DOHH2 (cell line): ENCODE measurements at regions not wholly inside any gene's neighbourhood (a gene's known extent, or its start where the extent isn't known, plus 50 kb on each side); places are given as distances from the start of the nearest gene placed in this dataset.

Experiments
- H3F3A ChIP-seq: fragments of 200-600 bp; sonication (generic), shearing (Covaris generic); 2 replicates; pipeline ENCODE4 v1.6.0; 2016; ENCODE audit warnings: antibody characterized with exemption, mild to moderate bottlenecking; ENCODE audit not compliant: control insufficient read depth, insufficient read depth
- H3K27ac ChIP-seq: fragments of 200-600 bp; sonication (generic); 2 replicates; pipeline ENCODE4 v1.5.1; 2014; ENCODE audit warnings: low read depth, mild to moderate bottlenecking, low read length, moderate library complexity
- H3K27me3 ChIP-seq: fragments of 200-600 bp; sonication (generic); 2 replicates; pipeline ENCODE4 v1.6.1; 2014; ENCODE audit warnings: mild to moderate bottlenecking, low read length, mixed read lengths; ENCODE audit not compliant: control insufficient read depth
- H3K36me3 ChIP-seq: fragments of 200-600 bp; sonication (generic); 2 replicates; pipeline ENCODE4 v1.6.1; 2014; ENCODE audit warnings: mild to moderate bottlenecking, low read length, moderate library complexity, mixed read lengths; ENCODE audit not compliant: control insufficient read depth
- H3K4me1 ChIP-seq: fragments of 200-600 bp; sonication (generic); 2 replicates; pipeline ENCODE4 v1.6.1; 2014; ENCODE audit warnings: mild to moderate bottlenecking, low read length, mixed read lengths; ENCODE audit not compliant: control insufficient read depth
- H3K4me2 ChIP-seq: fragments of 200-600 bp; sonication (generic); 2 replicates; pipeline ENCODE4 v1.6.0; 2014; ENCODE audit warnings: mild to moderate bottlenecking, low read length, moderate library complexity
- H3K4me3 ChIP-seq: fragments of 200-600 bp; sonication (generic); 2 replicates; pipeline ENCODE4 v1.5.1; 2014; ENCODE audit warnings: mild to moderate bottlenecking, low read length, mixed read lengths
- H3K79me2 ChIP-seq: fragments of 200-600 bp; sonication (generic); 2 replicates; pipeline ENCODE4 v1.6.1; 2014; ENCODE audit warnings: mild to moderate bottlenecking, low read length, mixed read lengths; ENCODE audit not compliant: control insufficient read depth
- H3K9me2 ChIP-seq: fragments of 200-600 bp; sonication (generic); replicated peaks from 2 replicates; pipeline ENCODE4 v1.6.1; 2014; ENCODE audit warnings: mild to moderate bottlenecking, low read length, mixed read lengths; ENCODE audit not compliant: control insufficient read depth
- H3K9me3 ChIP-seq: fragments of 200-600 bp; sonication (generic); 2 replicates; pipeline ENCODE4 v1.6.1; 2014; ENCODE audit warnings: antibody characterized with exemption, low read length, mixed read lengths; ENCODE audit not compliant: control insufficient read depth, insufficient read depth
- H4K20me1 ChIP-seq: fragments of 200-600 bp; sonication (generic); 2 replicates; pipeline ENCODE4 v1.6.0; 2014; ENCODE audit warnings: low read depth, mild to moderate bottlenecking, antibody characterized with exemption, low read length, moderate library complexity; ENCODE audit not compliant: control insufficient read depth, insufficient read depth
- CTCF ChIP-seq: fragments of 200-600 bp; sonication (generic); IDR thresholded peaks from one replicate; pipeline ENCODE4 v1.5.1; 2014; ENCODE audit warnings: antibody characterized with exemption, mild to moderate bottlenecking, low read depth, low read length; ENCODE audit not compliant: poor library complexity, severe bottlenecking
- EZH2phosphoT487 ChIP-seq: fragments of 200-600 bp; sonication (generic); IDR thresholded peaks from 2 replicates; pipeline ENCODE4 v1.6.1; 2017; ENCODE audit warnings: borderline replicate concordance, mild to moderate bottlenecking, antibody characterized with exemption, low read length, moderate library complexity, mixed read lengths

GRCh38 chr10:61271127-61271780 is 181.9 kb downstream of the TMEM26 start:
- H3K4me1 ChIP-seq, result no peaks in the 10 kb centered on the region
- no peak for TF ChIP-seq EZH2phosphoT487
- TF ChIP-seq CTCF, result no peak
- H3K36me3 ChIP-seq, result no peaks in the 10 kb centered on the region
- H3K27ac ChIP-seq, result no peak overlapping the region
- no peaks in the 10 kb centered on the region for H3K27me3 ChIP-seq
- no peaks in the 10 kb centered on the region for H3K79me2 ChIP-seq
- no peaks in the 10 kb centered on the region for H3F3A ChIP-seq
- no peak overlapping the region for H3K4me2 ChIP-seq
- no peaks in the 10 kb centered on the region for H3K9me2 ChIP-seq
- no peaks in the 10 kb centered on the region for H4K20me1 ChIP-seq
- H3K4me3 ChIP-seq, result no peak overlapping the region
- no peaks in the 10 kb centered on the region for H3K9me3 ChIP-seq

GRCh38 chr10:61263518-61263917 is 189.7 kb downstream of the TMEM26 start:
- H3F3A ChIP-seq, result no peaks in the 10 kb centered on the region
- H3K9me2 ChIP-seq, result no peaks in the 10 kb centered on the region
- H3K27me3 ChIP-seq, result no peaks in the 10 kb centered on the region; the same call in 1 of the 2 replicates
- H3K9me3 ChIP-seq, result no peaks in the 10 kb centered on the region
- no peak overlapping the region for H3K4me2 ChIP-seq
- H3K79me2 ChIP-seq, result no peaks in the 10 kb centered on the region
- H3K4me1 ChIP-seq, result no peaks in the 10 kb centered on the region
- TF ChIP-seq CTCF (no peak), EZH2phosphoT487 (no peak)
- H3K36me3 ChIP-seq, result no peaks in the 10 kb centered on the region
- H4K20me1 ChIP-seq, result no peaks in the 10 kb centered on the region
- no peak overlapping the region for H3K4me3 ChIP-seq
- H3K27ac ChIP-seq, result no peak overlapping the region

- Histone ChIP-seq H3K79me2 (no peaks in the 10 kb centered on the region), H3K27ac (no peak overlapping the region), H3K36me3 (no peaks in the 10 kb centered on the region), H3K4me2 (no peak overlapping the region), H3K9me3 (no peaks in the 10 kb centered on the region), H3F3A (no peaks in the 10 kb centered on the region), H3K27me3 (no peaks in the 10 kb centered on the region; the same call in 1 of the 2 replicates), H4K20me1 (no peaks in the 10 kb centered on the region), H3K4me3 (no peak overlapping the region), H3K4me1 (no peaks in the 10 kb centered on the region), H3K9me2 (no peaks in the 10 kb centered on the region)
- TF ChIP-seq CTCF (no peak), EZH2phosphoT487 (no peak)
Measured at GRCh38 chr10:61262486-61263261, 190.5 kb downstream of the TMEM26 start.
